ENCODE measurements at regions not wholly inside any gene's neighbourhood (a gene's known extent, or its start where the extent isn't known, plus 50 kb on each side); places are given as distances from the start of the nearest gene placed in this dataset.

GRCh38 chr7:42722198-42722597 is 189.7 kb downstream of the C7orf25 start:
- no peak for TF ChIP-seq POLR2AphosphoS5 (IDR thresholded peaks at IDR 0.05; ENCODE audit: insufficient read depth, low read depth, low read length)
- TF ChIP-seq CTCF (IDR thresholded peaks at IDR 0.05; ENCODE audit: extremely low read depth in 1 of 2, insufficient read depth in 1 of 2, low read depth in 1 of 2, low read length in 2 of 2): no peak
- no peak for TF ChIP-seq EZH2 (IDR thresholded peaks at IDR 0.05; ENCODE audit: borderline replicate concordance, low read depth, low read length, severe bottlenecking)
- no peak for TF ChIP-seq POLR2A (IDR thresholded peaks at IDR 0.05; ENCODE audit: low read depth, low read length)
- TF ChIP-seq FOS (IDR thresholded peaks at IDR 0.05; ENCODE audit: borderline replicate concordance, insufficient read depth, low read length): no peak
- TF ChIP-seq MAX (IDR thresholded peaks at IDR 0.05; ENCODE audit: insufficient read depth, insufficient read length): no peak
- no peak for TF ChIP-seq JUN (IDR thresholded peaks at IDR 0.05; ENCODE audit: borderline replicate concordance, insufficient read depth, insufficient read length, low read depth)
- TF ChIP-seq MYC (IDR thresholded peaks at IDR 0.05; ENCODE audit: low read depth, low read length): no peak
